ENCODE measurements at regions not wholly inside any gene's neighbourhood (a gene's known extent, or its start where the extent isn't known, plus 50 kb on each side); places are given as distances from the start of the nearest gene placed in this dataset.

DNA sequence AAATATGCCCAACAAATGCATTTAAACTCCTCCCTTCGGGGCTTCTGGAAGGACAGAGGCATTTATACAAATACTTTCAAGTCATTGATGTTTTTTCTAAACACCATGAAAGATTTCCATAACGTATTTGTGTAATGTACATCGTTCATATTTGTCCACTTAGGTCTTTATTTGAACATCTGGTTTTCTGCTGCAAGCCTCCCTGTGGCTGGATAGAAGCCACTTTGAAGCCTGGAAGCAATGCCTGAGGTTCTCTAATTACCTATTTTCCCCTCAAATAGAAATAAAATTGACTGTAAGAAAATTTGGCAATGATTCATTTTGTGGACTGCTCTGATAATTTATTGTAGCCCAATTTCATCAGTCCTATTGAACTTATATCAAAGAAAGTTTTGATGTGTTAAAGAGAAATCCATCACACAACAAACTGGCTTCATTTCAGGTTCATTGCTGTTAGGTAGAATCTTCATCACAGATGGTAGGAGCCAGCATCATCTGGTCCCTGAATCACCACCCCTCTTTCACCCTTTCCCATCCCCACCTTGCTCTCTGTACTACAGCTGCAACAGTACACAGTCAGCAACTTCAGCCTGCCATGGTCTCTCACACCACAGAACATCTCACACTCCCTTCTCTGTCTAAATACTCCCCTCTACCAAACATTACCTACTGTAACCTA lies 186.0 kb upstream of the MGMT start:
- TF ChIP-seq, protein P1, sequence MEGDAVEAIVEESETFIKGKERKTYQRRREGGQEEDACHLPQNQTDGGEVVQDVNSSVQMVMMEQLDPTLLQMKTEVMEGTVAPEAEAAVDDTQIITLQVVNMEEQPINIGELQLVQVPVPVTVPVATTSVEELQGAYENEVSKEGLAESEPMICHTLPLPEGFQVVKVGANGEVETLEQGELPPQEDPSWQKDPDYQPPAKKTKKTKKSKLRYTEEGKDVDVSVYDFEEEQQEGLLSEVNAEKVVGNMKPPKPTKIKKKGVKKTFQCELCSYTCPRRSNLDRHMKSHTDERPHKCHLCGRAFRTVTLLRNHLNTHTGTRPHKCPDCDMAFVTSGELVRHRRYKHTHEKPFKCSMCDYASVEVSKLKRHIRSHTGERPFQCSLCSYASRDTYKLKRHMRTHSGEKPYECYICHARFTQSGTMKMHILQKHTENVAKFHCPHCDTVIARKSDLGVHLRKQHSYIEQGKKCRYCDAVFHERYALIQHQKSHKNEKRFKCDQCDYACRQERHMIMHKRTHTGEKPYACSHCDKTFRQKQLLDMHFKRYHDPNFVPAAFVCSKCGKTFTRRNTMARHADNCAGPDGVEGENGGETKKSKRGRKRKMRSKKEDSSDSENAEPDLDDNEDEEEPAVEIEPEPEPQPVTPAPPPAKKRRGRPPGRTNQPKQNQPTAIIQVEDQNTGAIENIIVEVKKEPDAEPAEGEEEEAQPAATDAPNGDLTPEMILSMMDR (conservative IDR thresholded peaks at IDR 0.05), result no peak
- no peaks in the 10 kb centered on the region for H3K36me3 Mint-ChIP-seq
- DNase-seq (ENCODE audit: extremely low spot score, unreplicated experiment), result no peak
- H3K4me3 Mint-ChIP-seq, result no peak overlapping the region
- no peaks in the 10 kb centered on the region for H3K9me3 Mint-ChIP-seq
- peaks cover 6% of the 10 kb centered on the region for H3K27me3 Mint-ChIP-seq
- H3K4me1 Mint-ChIP-seq (ENCODE audit: unreplicated experiment), result peaks cover under 1% of the 10 kb centered on the region
- H3K27ac Mint-ChIP-seq, result no peak overlapping the region

DNA sequence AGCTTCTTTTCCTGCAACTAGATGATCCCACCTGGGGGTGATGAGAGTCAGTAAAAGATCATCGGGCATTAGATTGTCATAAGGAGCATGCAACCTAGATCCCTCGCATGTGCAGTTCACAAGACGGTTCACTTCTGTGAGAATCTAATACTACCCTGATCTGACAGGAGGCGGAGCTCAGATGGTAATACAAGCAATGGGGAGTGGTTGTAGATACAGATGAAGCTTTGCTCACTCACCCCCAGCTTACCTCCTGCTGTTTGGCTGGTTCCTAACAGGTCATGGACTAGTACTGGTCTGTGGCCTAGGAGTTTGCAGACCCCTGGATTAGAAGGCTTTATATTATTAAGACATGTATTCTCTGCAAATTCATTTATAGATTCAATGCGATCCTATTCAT lies 181.6 kb upstream of the MGMT start:
- H3K4me3 Mint-ChIP-seq, result no peak overlapping the region
- H3K9me3 Mint-ChIP-seq, result no peaks in the 10 kb centered on the region
- no peaks in the 10 kb centered on the region for H3K4me1 Mint-ChIP-seq (ENCODE audit: unreplicated experiment)
- no peak for DNase-seq (ENCODE audit: extremely low spot score, unreplicated experiment)
- TF ChIP-seq, protein P1 (conservative IDR thresholded peaks at IDR 0.05), result no peak
- H3K36me3 Mint-ChIP-seq, result no peaks in the 10 kb centered on the region
- peaks cover 7% of the 10 kb centered on the region for H3K27me3 Mint-ChIP-seq
- no peak overlapping the region for H3K27ac Mint-ChIP-seq

DNA sequence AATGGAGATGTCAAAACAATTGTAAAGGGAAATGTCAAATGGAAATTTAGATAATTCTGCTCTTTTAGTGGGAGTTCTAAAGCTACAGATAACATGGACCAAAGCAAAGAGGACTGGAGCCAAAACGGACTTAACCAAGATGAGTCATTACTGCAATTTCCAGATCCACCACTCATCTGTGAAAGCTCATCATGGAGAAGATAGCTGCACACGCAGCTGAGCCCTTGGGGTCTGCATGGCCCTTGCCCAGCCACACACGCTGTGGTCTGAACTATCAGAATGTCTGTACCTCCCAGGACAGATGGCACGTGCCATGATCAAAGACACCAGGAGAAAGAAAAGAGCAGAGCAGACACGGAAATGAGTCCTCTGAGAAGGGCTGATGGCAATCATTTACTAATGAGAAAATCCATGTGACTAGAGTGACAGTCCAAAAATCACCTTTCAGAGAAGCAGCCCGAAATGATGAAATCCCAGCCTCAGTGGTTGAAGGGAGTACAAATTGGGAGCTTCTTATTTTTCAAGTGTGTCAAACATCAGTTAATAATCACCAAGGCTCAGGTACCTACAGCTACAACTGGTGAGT lies 177.9 kb upstream of the MGMT start:
- Mint-ChIP-seq H3K9me3 (no peaks in the 10 kb centered on the region), H3K27ac (no peak overlapping the region), H3K27me3 (peaks cover 6% of the 10 kb centered on the region), H3K36me3 (no peaks in the 10 kb centered on the region), H3K4me1 (ENCODE audit: unreplicated experiment) (no peaks in the 10 kb centered on the region), H3K4me3 (no peak overlapping the region)
- DNase-seq (ENCODE audit: extremely low spot score, unreplicated experiment), result no peak
- TF ChIP-seq, protein P1 (conservative IDR thresholded peaks at IDR 0.05), result no peak

DNA sequence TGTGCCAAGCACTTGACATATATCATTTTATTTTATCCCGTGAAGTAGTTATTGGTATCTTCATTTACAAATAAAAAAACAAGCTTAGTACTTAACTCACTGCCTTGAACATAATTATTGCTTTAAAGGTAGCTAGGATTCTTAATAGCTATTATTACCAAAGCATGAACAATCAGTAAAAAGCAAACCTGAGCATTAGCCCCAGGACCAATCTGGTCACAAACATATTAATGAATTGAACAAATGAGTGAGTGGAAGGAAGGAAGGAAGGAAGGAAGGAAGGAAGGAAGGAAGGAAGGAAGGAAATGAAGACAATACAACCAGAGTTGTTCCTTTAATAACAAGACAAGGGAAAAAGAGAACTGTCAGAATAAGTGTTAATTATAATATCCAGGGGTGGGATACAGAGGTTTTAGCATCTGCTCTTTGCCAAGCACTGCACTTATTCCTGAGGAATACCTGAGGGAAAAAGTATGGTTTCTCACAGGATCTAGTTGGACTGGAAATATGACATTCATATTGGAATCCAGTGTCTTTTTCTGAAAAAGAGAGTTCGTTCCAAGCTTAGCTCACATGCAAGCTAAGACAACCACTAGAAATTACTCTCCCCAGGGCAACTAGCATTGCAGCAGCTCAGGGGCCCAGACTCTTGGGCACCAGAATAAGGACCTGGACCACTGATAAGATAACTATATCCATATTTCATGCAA lies 172.9 kb upstream of the MGMT start:
- Mint-ChIP-seq H3K4me1 (ENCODE audit: unreplicated experiment) (no peaks in the 10 kb centered on the region), H3K4me3 (no peak overlapping the region), H3K27me3 (peaks cover 6% of the 10 kb centered on the region), H3K9me3 (no peaks in the 10 kb centered on the region), H3K36me3 (no peaks in the 10 kb centered on the region), H3K27ac (no peak overlapping the region)
- TF ChIP-seq, protein P1 (conservative IDR thresholded peaks at IDR 0.05), result no peak
- no peak for DNase-seq (ENCODE audit: extremely low spot score, unreplicated experiment)

DNA sequence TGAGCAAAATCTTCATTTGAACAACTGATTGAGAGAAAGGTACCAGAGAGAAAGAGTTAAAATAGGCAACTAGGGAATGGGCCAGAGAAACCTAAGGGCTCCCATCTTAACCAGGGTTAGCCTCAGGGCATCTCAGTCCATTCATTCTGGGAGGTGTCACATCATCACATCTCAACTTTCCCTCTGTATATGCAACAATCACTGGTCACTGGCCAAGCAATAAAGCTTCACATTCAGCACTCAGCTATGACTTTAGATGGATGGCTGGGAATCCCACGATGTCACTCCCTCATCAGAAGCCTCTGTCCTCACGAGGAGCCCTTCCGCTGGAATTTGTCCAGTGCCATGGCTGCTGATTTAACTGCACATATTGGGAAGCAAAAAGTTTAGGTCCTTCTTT lies 172.1 kb upstream of the MGMT start:
- TF ChIP-seq, protein P1 (conservative IDR thresholded peaks at IDR 0.05), result no peak
- H3K9me3 Mint-ChIP-seq, result no peaks in the 10 kb centered on the region
- no peaks in the 10 kb centered on the region for H3K36me3 Mint-ChIP-seq
- H3K27ac Mint-ChIP-seq, result no peak overlapping the region
- H3K4me3 Mint-ChIP-seq, result no peak overlapping the region
- DNase-seq (ENCODE audit: extremely low spot score, unreplicated experiment), result no peak
- peaks cover 6% of the 10 kb centered on the region for H3K27me3 Mint-ChIP-seq
- H3K4me1 Mint-ChIP-seq (ENCODE audit: unreplicated experiment), result no peaks in the 10 kb centered on the region

Measured in type B pancreatic cell (in vitro differentiated cells).